GM12873 (cell line): ENCODE measurements at regions not wholly inside any gene's neighbourhood (a gene's known extent, or its start where the extent isn't known, plus 50 kb on each side); places are given as distances from the start of the nearest gene placed in this dataset.

Experiments used
- CTCF ChIP-seq: IDR thresholded peaks from 2 replicates; pipeline ENCODE4 v1.5.1; 2012; ENCODE audit warnings: low read depth, mild to moderate bottlenecking, moderate library complexity, low read length, control low read depth; ENCODE audit not compliant: insufficient read depth; ENCODE audit errors: missing control alignments

GRCh38 chr13:42401376-42401775, 129.4 kb downstream of the AKAP11 start:
- no peak for TF ChIP-seq CTCF

- TF ChIP-seq CTCF: no peak
These were observed 133.9 kb downstream of the AKAP11 start for GRCh38 chr13:42405665-42406390.

- no peak for TF ChIP-seq CTCF
These were observed 137.1 kb downstream of the AKAP11 start for GRCh38 chr13:42409075-42409474.

GRCh38 chr13:42409551-42409950, 137.6 kb downstream of the AKAP11 start:
- TF ChIP-seq CTCF: no peak

GRCh38 chr13:42412812-42413483, 141.0 kb downstream of the AKAP11 start:
- TF ChIP-seq CTCF: no peak

GRCh38 chr13:42413484-42413815, 141.5 kb downstream of the AKAP11 start:
- no peak for TF ChIP-seq CTCF

- TF ChIP-seq CTCF: no peak
These were observed 145.7 kb downstream of the AKAP11 start for GRCh38 chr13:42417626-42418025.
